ENCODE measurements at regions not wholly inside any gene's neighbourhood (a gene's known extent, or its start where the extent isn't known, plus 50 kb on each side); places are given as distances from the start of the nearest gene placed in this dataset.
A peak's percentile ranks its signal among the peaks of the same experiment; 100 is the strongest.

DNA sequence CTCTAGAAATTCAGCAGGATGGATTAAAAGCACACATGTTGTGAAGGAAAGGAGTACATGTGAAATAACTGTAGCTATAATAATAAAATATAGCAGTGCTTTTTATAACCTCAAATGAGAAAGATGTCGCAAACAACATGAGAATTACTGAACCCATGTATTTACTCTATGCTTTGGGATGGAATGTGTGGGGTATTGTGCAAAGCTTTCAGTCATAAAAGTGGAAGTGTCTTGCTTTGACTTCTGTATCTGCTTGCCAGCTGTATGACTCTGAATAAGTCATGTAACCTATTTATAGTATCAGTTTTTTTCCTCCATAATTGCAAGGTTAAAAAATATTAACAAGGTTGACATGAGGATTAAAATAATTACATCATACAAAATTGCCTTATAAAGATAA lies 519.3 kb upstream of the CADM2 start:
- H3K36me3 Mint-ChIP-seq: no peaks in the 10 kb centered on the region
- ATAC-seq (no peak), DNase-seq (ENCODE audit: low spot score in 2 of 2) (no peak)
- no peak overlapping the region for H3K27ac Mint-ChIP-seq
- peaks cover 7 to 11% of the 10 kb centered on the region in 2 donors for H3K9me3 Mint-ChIP-seq

GRCh38 chr3:84440291-84440690 lies 518.5 kb upstream of the CADM2 start:
- ATAC-seq (no peak), DNase-seq (ENCODE audit: low spot score in 2 of 2) (no peak)
- H3K27ac Mint-ChIP-seq: no peak overlapping the region
- H3K9me3 Mint-ChIP-seq: peaks cover 7 to 9% of the 10 kb centered on the region in 2 donors
- no peaks in the 10 kb centered on the region for H3K36me3 Mint-ChIP-seq

DNA sequence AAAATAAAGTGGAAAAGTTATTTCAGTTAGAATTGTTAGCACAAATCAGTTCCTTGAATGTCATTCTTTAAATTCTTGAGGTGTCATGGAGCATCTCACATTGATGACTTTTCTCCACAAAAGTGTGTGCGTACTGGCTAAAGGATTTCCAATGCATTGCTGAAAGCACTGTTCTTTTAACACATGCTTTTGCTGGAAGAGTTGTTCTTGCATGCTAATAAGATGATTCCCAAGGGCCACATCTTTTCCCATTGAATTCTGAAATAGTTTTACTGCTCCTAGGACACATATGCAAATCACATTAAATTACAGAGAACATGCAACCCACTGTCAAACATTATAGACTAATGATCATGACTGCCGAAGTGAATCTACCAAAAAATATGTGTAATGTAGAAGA lies 516.3 kb upstream of the CADM2 start:
- Mint-ChIP-seq H3K27ac (no peak overlapping the region), H3K9me3 (peaks cover 10 to 13% of the 10 kb centered on the region in 2 donors), H3K36me3 (no peaks in the 10 kb centered on the region)
- DNase-seq (ENCODE audit: low spot score in 2 of 2) (no peak), ATAC-seq (no peak)

- no peak overlapping the region for H3K27ac Mint-ChIP-seq
- peaks cover 13 to 18% of the 10 kb centered on the region in 2 donors for H3K9me3 Mint-ChIP-seq
- DNase-seq (ENCODE audit: low spot score in 2 of 2): no peak
- ATAC-seq: no peak
- H3K36me3 Mint-ChIP-seq: no peaks in the 10 kb centered on the region
Observed at GRCh38 chr3:84444726-84445521, 513.9 kb upstream of the CADM2 start.

DNA sequence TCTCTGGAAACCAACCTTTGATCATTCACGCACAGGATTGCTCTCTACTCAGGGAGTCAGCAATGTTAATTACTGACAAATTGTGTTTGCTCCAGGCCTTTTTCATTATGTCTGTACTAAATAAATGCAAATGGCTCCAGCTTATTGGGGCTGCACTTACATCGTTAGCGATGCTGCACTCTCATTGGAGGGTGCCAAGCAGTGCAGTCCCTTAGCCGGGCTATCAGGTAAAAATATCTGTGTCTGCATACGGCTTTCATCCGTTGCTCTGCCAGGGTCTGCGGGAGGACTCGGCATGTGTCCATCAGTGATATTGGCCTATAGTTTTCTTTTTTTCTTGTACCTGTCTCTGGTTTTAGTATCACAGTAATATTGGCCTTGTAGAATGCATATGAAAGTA lies 471.5 kb upstream of the CADM2 start:
- no peak overlapping the region for H3K27ac Mint-ChIP-seq
- peaks cover 0 to 3% of the 10 kb centered on the region in 2 donors for H3K36me3 Mint-ChIP-seq
- ATAC-seq: no peak
- no peak for DNase-seq (ENCODE audit: low spot score in 2 of 2)
- peaks cover 11 to 26% of the 10 kb centered on the region in 2 donors for H3K9me3 Mint-ChIP-seq

GRCh38 chr3:84504761-84505160 lies 454.0 kb upstream of the CADM2 start:
- H3K27ac Mint-ChIP-seq: no peak overlapping the region

GRCh38 chr3:84510007-84510406 lies 448.8 kb upstream of the CADM2 start:
- Mint-ChIP-seq H3K27ac (no peak overlapping the region), H3K36me3 (peaks cover 0 to 6% of the 10 kb centered on the region in 2 donors), H3K9me3 (peaks cover 7 to 21% of the 10 kb centered on the region in 2 donors)
- no peak for ATAC-seq
- DNase-seq (ENCODE audit: low spot score in 2 of 2): no peak

More at GRCh38 chr3:84504761-84505160, 454.0 kb upstream of the CADM2 start:
- peaks cover 0 to 6% of the 10 kb centered on the region in 2 donors for H3K36me3 Mint-ChIP-seq
- no peak for DNase-seq (ENCODE audit: low spot score in 2 of 2)
- no peak for ATAC-seq
- peaks cover 13 to 14% of the 10 kb centered on the region in 2 donors for H3K9me3 Mint-ChIP-seq

DNA sequence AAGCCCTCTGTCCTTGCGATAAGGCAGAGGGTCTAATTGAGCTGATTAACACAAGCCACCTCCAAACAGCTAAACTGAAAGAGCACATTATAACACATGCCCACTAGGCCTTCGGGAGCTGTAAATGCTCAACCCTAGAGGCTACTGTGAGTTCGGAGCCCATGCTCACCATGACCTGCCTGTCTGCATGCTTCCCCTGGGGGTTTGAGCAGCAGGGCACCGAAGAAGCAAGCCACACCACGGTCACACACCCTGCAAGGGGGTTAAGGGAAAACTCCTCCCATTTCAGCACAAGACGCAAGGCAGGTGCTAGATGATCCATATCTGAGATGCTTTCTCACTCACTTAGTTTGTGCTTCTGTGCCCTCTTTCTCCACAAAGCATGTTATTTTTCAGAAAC lies 435.9 kb upstream of the CADM2 start:
- DNase-seq (ENCODE audit: low spot score in 2 of 2) (no peak), ATAC-seq (no peak)
- no peaks in the 10 kb centered on the region for H3K36me3 Mint-ChIP-seq
- H3K9me3 Mint-ChIP-seq: peaks cover 17 to 19% of the 10 kb centered on the region in 2 donors
- no peak overlapping the region for H3K27ac Mint-ChIP-seq

DNA sequence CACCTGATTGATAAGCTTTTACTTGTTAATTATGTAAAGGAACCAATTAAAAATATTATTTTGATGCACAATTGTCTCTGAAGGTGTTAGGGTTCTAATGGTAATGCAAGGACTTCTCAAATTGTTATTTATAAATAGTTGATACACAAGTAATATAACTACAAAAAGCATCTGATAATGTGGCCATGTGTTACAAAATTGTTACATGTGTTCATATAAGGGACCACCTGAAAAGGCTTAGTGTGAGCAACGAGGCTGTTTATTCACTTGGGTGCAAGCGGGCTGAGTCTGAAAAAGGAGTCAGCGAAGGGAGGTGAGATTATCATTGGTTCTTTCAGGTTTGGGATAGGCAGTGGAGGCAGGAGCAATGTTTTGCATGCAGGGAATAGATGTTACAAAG lies 421.9 kb upstream of the CADM2 start:
- DNase-seq (ENCODE audit: low spot score in 2 of 2) (no peak), ATAC-seq (no peak)
- no peak overlapping the region for H3K27ac Mint-ChIP-seq
- peaks cover 32 to 33% of the 10 kb centered on the region in 2 donors for H3K9me3 Mint-ChIP-seq
- peaks cover 0 to 9% of the 10 kb centered on the region in 2 donors for H3K36me3 Mint-ChIP-seq

- peaks cover 0 to 9% of the 10 kb centered on the region in 2 donors for H3K36me3 Mint-ChIP-seq
- DNase-seq (ENCODE audit: low spot score in 2 of 2) (no peak), ATAC-seq (no peak)
- H3K27ac Mint-ChIP-seq: no peak overlapping the region
- peaks cover 25 to 27% of the 10 kb centered on the region in 2 donors for H3K9me3 Mint-ChIP-seq
Observed at GRCh38 chr3:84538597-84538996, 420.2 kb upstream of the CADM2 start.

GRCh38 chr3:84547207-84547606 lies 411.6 kb upstream of the CADM2 start:
- no peak overlapping the region for H3K27ac Mint-ChIP-seq
- ATAC-seq: no peak
- no peaks in the 10 kb centered on the region for H3K36me3 Mint-ChIP-seq
- DNase-seq (ENCODE audit: low spot score in 2 of 2): no peak
- peaks cover 4 to 17% of the 10 kb centered on the region in 2 donors for H3K9me3 Mint-ChIP-seq

GRCh38 chr3:84547971-84548970 lies 410.5 kb upstream of the CADM2 start:
- no peak overlapping the region for H3K27ac Mint-ChIP-seq
- no peaks in the 10 kb centered on the region for H3K36me3 Mint-ChIP-seq
- peaks cover 9 to 17% of the 10 kb centered on the region in 2 donors for H3K9me3 Mint-ChIP-seq
- ATAC-seq: peak in 1 of 2 donors; percentile 37
- no peak for DNase-seq (ENCODE audit: low spot score in 2 of 2)

DNA sequence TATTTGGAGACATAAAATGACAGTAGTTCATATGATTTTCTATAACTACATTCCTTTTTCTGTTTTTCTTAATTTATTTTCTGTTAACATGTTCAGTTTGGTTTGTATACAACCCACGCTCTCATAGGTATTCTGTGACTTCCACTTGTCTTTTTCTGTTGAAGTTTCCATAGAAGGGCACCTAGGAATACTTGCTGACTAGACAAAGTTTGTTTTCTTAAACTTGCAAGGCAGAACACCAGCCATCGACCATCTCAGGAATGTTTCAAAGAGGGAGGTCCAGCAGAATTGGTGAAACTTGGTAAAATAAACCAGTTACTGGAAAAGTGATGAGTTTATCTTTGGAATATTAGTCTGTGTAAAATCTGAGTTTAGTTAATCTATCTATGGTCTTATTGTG lies 403.2 kb upstream of the CADM2 start:
- DNase-seq (ENCODE audit: low spot score in 2 of 2) (no peak), ATAC-seq (no peak)
- H3K36me3 Mint-ChIP-seq: no peaks in the 10 kb centered on the region
- H3K27ac Mint-ChIP-seq: no peak overlapping the region
- H3K9me3 Mint-ChIP-seq: peaks cover 11 to 15% of the 10 kb centered on the region in 2 donors

- no peaks in the 10 kb centered on the region for H3K36me3 Mint-ChIP-seq
- H3K9me3 Mint-ChIP-seq: peaks cover 7 to 11% of the 10 kb centered on the region in 2 donors
- no peak overlapping the region for H3K27ac Mint-ChIP-seq
- no peak for DNase-seq (ENCODE audit: low spot score in 2 of 2)
- ATAC-seq: no peak
Observed at GRCh38 chr3:84566256-84566655, 392.5 kb upstream of the CADM2 start.

GRCh38 chr3:84567796-84568195 lies 391.0 kb upstream of the CADM2 start:
- H3K27ac Mint-ChIP-seq: no peak overlapping the region
- DNase-seq (ENCODE audit: low spot score in 2 of 2): no peak
- no peak for ATAC-seq
- H3K36me3 Mint-ChIP-seq: no peaks in the 10 kb centered on the region
- peaks cover 3 to 11% of the 10 kb centered on the region in 2 donors for H3K9me3 Mint-ChIP-seq

DNA sequence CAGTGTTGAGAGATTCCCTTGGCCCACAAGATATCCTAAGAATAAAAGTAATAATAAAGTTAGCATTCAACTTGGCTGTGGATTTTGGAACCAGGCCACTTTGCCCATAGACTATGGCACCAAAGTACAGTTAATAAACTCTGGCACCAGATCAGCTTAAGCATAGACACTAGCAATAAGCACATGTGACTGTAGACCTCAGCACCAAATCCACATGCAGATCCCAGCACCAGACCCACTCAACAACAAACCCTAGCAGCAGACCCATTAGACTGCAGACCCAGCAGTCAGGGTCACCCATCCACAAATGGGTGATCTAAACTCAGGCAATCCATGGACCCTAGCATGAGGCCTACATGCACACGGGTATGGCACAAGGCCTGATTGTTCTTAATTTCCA lies 384.8 kb upstream of the CADM2 start:
- DNase-seq (ENCODE audit: low spot score in 2 of 2): no peak
- Mint-ChIP-seq H3K27ac (no peak overlapping the region), H3K36me3 (peaks cover 6 to 15% of the 10 kb centered on the region in 2 donors), H3K9me3 (peaks cover 24 to 29% of the 10 kb centered on the region in 2 donors)
- no peak for ATAC-seq

- H3K9me3 Mint-ChIP-seq: peaks cover 9 to 22% of the 10 kb centered on the region in 2 donors
- no peak overlapping the region for H3K27ac Mint-ChIP-seq
- no peak for DNase-seq (ENCODE audit: low spot score in 2 of 2)
- no peaks in the 10 kb centered on the region for H3K36me3 Mint-ChIP-seq
- ATAC-seq: no peak
Observed at GRCh38 chr3:84586427-84586826, 372.4 kb upstream of the CADM2 start.

All from activated naive CD4-positive, alpha-beta T cell treated with anti-CD3 and anti-CD28 coated beads, Interleukin-2, amount 50 U/mL, for 72 hours (primary cell).